Kidney (tissue), 13 donors: ENCODE measurements at regions not wholly inside any gene's neighbourhood (a gene's known extent, or its start where the extent isn't known, plus 50 kb on each side); places are given as distances from the start of the nearest gene placed in this dataset.

Source experiments
- DNase-seq, 5 donors: peaks; one replicate each; pipeline ENCODE4 v3.0.0-alpha.2; 2013 to 2020
- FAIRE-seq: peaks from 2 replicates; lab custom pipeline; 2012; peaks lifted over from hg19 to GRCh38; lab: Jason Lieb, UNC
- H3K27ac ChIP-seq, 2 donors: one replicate each; pipeline ENCODE4 v1.7.0; 2013; ENCODE audit warnings: low read depth in 2 of 2, low read length in 2 of 2, inconsistent platforms in 1 of 2
- H3K27me3 ChIP-seq: one replicate; pipeline ENCODE4 v1.7.1; 2013; ENCODE audit warnings: low read length, inconsistent platforms; ENCODE audit not compliant: control insufficient read depth, insufficient read depth
- H3K36me3 ChIP-seq, 3 donors: one replicate each; pipeline versions ENCODE4 v1.7.0 to v1.7.1; 2013; ENCODE audit warnings: low read length in 3 of 3, control low read depth in 1 of 3, inconsistent platforms in 1 of 3; ENCODE audit not compliant: insufficient read depth in 3 of 3, control insufficient read depth in 2 of 3
- H3K4me1 ChIP-seq, 3 donors: one replicate each; pipeline versions ENCODE4 v1.7.0 to v1.7.1; 2013; ENCODE audit warnings: low read length in 3 of 3, inconsistent platforms in 1 of 3, low read depth in 1 of 3; ENCODE audit not compliant: control insufficient read depth in 2 of 3, insufficient read depth in 2 of 3
- H3K4me3 ChIP-seq, 3 donors: one replicate each; pipeline versions ENCODE4 v1.7.0 to v1.8.1; 2013; ENCODE audit warnings: low read length in 3 of 3, control low read depth in 1 of 3, inconsistent platforms in 1 of 3
- H3K9ac ChIP-seq, 3 donors: one replicate each; pipeline versions ENCODE4 v1.7.0 to v1.7.1; 2013; ENCODE audit warnings: low read length in 3 of 3, control low read depth in 1 of 3, inconsistent platforms in 1 of 3
- H3K9me3 ChIP-seq, 3 donors: one replicate each; pipeline versions ENCODE4 v1.7.0 to v1.7.1; 2013; ENCODE audit warnings: low read length in 3 of 3, control low read depth in 1 of 3, inconsistent platforms in 1 of 3; ENCODE audit not compliant: control insufficient read depth in 2 of 3, insufficient read depth in 1 of 3
- intact Hi-C: fragments of 100-400 bp; cut with DNase I; formaldehyde crosslinking; loops from one replicate; pipeline ENCODE4 v1.11.1; 2022
- TF ChIP-seq, protein P1 (sequence below): IDR thresholded peaks from 3 replicates; pipeline ENCODE4 v1.5.1; 2012; ENCODE audit warnings: mild to moderate bottlenecking, moderate library complexity, borderline replicate concordance; ENCODE audit not compliant: insufficient read depth; ENCODE audit errors: extremely low read depth
- donor health status: control.
- donor health status: control.
- donor health status: control.
- donor health status: control.
- donor health status: control.
- donor health status: DM: yes; HTN: yes; CAD: no.
- donor health status: Normal renal cell carcinoma (clear cell type).

DNA sequence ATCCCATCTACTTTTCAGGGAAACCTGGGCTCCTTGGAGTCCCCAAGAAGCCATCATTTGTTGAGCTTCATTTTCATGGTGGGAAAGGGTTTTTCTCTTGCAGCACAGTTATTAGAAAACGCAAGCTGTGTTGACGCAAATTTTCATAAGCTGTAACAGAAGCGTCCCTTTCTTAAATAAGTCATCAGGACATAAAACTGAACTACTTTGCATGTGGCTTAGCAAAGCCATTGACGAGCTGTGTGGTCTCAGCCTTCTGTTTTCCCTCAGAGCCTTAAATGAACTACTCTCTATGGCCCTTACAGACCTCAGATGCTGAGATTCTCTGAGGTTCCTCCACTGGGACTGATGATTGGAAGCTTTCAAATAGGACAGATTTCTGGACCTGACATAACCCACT is 85.1 kb downstream of the ARL4C start:
- Histone ChIP-seq H3K9me3 (no peaks in the 10 kb centered on the region), H3K36me3 (no peaks in the 10 kb centered on the region), H3K4me1 (no peaks in the 10 kb centered on the region), H3K27ac (no peak overlapping the region), H3K27me3 (no peaks in the 10 kb centered on the region), H3K9ac (no peak overlapping the region), H3K4me3 (no peak overlapping the region)
- FAIRE-seq = no peak
- peak in 1 of 5 donors; percentile 59 for DNase-seq
- TF ChIP-seq, protein P1, sequence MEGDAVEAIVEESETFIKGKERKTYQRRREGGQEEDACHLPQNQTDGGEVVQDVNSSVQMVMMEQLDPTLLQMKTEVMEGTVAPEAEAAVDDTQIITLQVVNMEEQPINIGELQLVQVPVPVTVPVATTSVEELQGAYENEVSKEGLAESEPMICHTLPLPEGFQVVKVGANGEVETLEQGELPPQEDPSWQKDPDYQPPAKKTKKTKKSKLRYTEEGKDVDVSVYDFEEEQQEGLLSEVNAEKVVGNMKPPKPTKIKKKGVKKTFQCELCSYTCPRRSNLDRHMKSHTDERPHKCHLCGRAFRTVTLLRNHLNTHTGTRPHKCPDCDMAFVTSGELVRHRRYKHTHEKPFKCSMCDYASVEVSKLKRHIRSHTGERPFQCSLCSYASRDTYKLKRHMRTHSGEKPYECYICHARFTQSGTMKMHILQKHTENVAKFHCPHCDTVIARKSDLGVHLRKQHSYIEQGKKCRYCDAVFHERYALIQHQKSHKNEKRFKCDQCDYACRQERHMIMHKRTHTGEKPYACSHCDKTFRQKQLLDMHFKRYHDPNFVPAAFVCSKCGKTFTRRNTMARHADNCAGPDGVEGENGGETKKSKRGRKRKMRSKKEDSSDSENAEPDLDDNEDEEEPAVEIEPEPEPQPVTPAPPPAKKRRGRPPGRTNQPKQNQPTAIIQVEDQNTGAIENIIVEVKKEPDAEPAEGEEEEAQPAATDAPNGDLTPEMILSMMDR = no peak
- intact Hi-C loops = no loop called here

DNA sequence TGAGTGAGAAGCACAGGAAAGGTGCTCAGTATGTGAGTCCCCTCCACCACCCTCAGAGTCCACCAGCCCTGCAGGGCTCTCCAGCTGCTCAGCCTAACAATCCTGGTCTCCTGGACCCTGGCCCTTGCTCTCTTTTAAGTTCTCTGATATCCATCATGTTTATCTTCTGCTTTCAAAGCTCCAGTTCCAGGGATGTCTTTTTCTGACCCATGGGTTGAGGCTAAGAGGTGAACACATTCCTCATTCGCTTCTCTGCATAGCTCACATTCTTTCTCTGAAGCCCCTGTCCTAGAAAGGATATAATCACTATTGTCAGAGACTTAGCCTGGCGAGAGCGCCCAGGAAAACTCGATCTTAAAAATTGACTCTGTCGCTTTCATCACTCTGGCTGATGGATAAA is 86.4 kb downstream of the ARL4C start:
- no peak for FAIRE-seq
- H3K27ac ChIP-seq = no peak overlapping the region
- TF ChIP-seq, protein P1 = no peak
- no peak overlapping the region for H3K9ac ChIP-seq
- DNase-seq = peak in 3 of 5 donors; percentile 21 to 70 (median 46)
- H3K36me3 ChIP-seq = no peaks in the 10 kb centered on the region
- H3K27me3 ChIP-seq = no peaks in the 10 kb centered on the region
- no peak overlapping the region for H3K4me3 ChIP-seq
- intact Hi-C loops = no loop called here
- no peaks in the 10 kb centered on the region for H3K9me3 ChIP-seq
- no peaks in the 10 kb centered on the region for H3K4me1 ChIP-seq

DNA sequence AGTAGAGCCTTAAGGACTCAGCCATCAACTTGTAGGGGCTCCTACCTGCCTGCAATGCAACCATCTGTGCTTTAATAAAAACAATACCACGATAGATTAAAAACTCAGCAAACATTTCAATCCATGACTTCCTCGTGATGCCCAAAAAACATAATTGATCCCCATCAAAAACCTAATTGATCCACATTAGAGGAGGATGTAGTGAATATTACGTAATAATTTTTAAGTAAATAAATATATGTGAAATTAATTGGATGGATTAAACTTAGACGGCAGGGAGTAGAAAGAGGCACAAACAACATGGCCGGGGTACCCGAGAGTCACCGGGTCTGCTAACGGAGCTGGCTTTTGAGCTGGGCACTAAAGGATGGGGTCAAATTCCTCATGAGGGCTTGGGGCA is 87.3 kb downstream of the ARL4C start:
- TF ChIP-seq, protein P1 = no peak
- no peak for FAIRE-seq
- intact Hi-C loops = no loop called here
- Histone ChIP-seq H3K27ac (no peak overlapping the region), H3K36me3 (no peaks in the 10 kb centered on the region), H3K9me3 (no peaks in the 10 kb centered on the region), H3K4me1 (no peaks in the 10 kb centered on the region), H3K4me3 (no peak overlapping the region), H3K9ac (no peak overlapping the region), H3K27me3 (no peaks in the 10 kb centered on the region)
- DNase-seq = no peak

DNA sequence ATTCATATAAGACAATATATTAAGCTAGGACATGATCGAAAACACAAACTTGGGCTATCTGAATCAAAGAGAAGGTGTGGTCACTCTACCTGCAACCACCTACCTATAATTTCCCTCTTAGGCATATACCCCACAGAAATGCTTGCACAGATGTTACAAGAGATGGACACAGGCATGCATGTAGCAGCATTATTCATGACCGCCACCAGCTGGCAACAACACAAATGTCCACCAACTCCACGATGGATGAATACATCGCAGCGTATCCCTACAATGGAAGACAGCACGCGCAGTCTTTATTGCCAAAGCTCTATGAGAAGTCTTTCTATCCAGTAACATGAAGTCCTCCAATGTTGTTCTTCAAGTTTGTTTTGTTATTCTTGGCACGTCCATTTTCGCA is 90.8 kb downstream of the ARL4C start:
- H3K27me3 ChIP-seq = no peaks in the 10 kb centered on the region

More for the DNA sequence above, 90.8 kb downstream of the ARL4C start:
- peak in 1 of 5 donors; percentile 23 for DNase-seq
- no peak overlapping the region for H3K9ac ChIP-seq
- no peaks in the 10 kb centered on the region for H3K36me3 ChIP-seq
- no peak overlapping the region for H3K27ac ChIP-seq
- H3K4me3 ChIP-seq = no peak overlapping the region
- TF ChIP-seq, protein P1 = no peak
- H3K4me1 ChIP-seq = no peaks in the 10 kb centered on the region
- no peak for FAIRE-seq
- intact Hi-C loops = no loop called here
- H3K9me3 ChIP-seq = no peaks in the 10 kb centered on the region
